Erythroblast (primary cell): ENCODE measurements at regions not wholly inside any gene's neighbourhood (a gene's known extent, or its start where the extent isn't known, plus 50 kb on each side); places are given as distances from the start of the nearest gene placed in this dataset.

ENCODE experiments used
- GATA1 ChIP-seq: IDR thresholded peaks from 2 replicates; pipeline ENCODE4 v1.6.1; 2011; ENCODE audit warnings: low read depth, mild to moderate bottlenecking, control low read depth, low read length, moderate library complexity
- POLR2A ChIP-seq: IDR thresholded peaks from 2 replicates; pipeline ENCODE4 v1.6.1; 2011; ENCODE audit warnings: mild to moderate bottlenecking, low read length

DNA sequence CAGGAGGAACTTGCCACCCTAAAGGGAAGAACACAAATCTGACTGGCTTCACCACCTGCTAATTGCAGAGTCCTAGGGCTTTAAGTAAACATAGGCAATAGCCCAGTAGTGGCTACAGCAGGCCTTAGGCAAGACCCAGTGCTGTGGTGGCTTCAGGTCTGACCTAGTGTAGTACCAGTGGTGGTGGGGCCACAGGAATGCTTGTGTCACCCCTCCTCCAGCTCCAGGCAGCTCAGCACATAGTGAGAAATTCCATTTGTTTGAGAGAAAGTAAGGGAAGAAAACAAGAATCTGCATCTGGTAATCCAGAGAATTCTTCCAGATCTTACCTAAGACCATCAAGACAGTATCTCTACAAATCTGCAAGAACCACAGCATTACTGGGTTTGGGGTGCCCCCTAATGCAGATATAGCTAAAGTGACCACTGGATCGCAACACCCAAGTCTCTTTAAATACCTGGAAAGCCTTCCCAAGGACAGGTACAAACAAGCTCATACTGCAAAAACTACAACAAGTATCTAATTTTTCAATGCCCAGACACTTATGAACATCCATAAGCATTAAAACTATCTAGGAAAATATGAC is 102.6 kb upstream of the TRPM3 start:
- TF ChIP-seq POLR2A (no peak), GATA1 (no peak)
